VCaP (cell line): ENCODE measurements at regions not wholly inside any gene's neighbourhood (a gene's known extent, or its start where the extent isn't known, plus 50 kb on each side); places are given as distances from the start of the nearest gene placed in this dataset.

ENCODE experiments used
- H3K27ac ChIP-seq: fragments of 450-650 bp; 2 replicates; pipeline ENCODE4 v1.5.1; 2017
- TF ChIP-seq, protein P1 (sequence below): fragments of 450-650 bp; conservative IDR thresholded peaks from 2 replicates; pipeline ENCODE4 v1.5.1; 2017; ENCODE audit warnings: mild to moderate bottlenecking, moderate library complexity

DNA sequence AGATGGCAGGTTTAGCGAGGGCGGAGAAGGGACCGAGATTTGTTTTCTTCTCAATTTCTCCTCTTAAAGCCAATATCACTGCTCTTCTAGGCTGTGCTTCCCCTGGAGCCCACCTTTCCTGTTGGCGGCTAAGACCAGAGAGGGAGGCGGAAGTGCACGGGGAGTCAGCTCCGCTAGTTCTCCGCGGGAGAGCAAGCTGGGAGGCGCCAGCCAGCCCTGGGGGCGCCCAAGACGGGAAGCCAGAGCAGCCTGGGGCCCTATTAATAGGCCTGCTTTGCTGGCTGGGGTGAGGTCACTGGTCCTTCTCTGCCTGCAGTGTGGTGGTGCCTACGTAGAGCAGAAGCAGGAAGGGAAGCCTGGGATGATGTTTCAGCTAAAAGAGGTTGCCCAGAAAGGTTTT lies 61.6 kb downstream of the LSM5 start:
- TF ChIP-seq, protein P1, sequence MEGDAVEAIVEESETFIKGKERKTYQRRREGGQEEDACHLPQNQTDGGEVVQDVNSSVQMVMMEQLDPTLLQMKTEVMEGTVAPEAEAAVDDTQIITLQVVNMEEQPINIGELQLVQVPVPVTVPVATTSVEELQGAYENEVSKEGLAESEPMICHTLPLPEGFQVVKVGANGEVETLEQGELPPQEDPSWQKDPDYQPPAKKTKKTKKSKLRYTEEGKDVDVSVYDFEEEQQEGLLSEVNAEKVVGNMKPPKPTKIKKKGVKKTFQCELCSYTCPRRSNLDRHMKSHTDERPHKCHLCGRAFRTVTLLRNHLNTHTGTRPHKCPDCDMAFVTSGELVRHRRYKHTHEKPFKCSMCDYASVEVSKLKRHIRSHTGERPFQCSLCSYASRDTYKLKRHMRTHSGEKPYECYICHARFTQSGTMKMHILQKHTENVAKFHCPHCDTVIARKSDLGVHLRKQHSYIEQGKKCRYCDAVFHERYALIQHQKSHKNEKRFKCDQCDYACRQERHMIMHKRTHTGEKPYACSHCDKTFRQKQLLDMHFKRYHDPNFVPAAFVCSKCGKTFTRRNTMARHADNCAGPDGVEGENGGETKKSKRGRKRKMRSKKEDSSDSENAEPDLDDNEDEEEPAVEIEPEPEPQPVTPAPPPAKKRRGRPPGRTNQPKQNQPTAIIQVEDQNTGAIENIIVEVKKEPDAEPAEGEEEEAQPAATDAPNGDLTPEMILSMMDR = no peak
- no peak overlapping the region for H3K27ac ChIP-seq

DNA sequence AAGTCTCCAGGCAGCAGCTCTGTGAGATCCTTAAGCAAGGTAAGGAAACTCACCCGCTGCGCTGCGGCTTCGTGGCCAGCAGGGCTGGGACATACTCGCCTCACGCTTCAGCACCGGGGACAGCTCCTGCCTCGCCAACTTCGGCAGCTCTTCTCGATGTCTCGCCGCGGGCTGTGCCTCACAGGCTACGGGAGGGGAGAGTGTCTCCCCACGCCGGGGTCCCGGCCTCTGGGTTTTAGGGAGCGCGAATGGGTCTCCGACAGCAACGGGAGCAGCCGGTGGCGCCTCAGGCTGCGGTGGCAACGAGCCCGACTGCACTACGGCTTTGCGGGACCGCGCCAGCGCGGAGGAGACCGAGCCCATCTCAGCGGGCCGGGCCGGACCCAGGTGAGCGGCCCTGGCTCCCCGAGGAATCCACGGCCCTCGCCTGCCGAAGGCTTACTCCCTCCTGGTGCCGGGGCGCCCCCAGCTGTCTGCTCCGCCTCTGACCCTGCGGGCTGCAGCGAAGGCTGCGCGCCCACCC lies 62.4 kb downstream of the LSM5 start:
- TF ChIP-seq, protein P1 = peak; percentile 66
- H3K27ac ChIP-seq = no peak overlapping the region

DNA sequence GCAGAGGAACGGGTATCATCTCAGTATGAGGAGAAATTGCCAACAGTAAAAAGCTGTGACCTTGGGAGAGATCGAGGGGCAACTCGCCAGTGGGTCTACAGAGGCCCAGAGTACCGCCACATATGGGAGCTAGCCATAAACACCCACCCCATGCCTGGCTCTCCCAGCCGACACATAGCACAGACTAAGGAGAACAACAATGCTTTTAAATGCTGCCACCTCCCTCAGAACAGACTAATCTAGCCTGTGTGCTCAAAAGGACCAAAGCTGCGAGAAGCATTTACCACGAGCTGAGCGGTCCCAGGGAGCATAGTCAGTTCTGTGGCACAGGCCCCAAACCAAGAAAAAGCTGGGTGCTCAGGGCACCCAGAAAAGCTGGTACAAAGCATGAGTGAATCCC lies 73.3 kb downstream of the LSM5 start:
- TF ChIP-seq, protein P1 = no peak
- H3K27ac ChIP-seq = no peak overlapping the region

DNA sequence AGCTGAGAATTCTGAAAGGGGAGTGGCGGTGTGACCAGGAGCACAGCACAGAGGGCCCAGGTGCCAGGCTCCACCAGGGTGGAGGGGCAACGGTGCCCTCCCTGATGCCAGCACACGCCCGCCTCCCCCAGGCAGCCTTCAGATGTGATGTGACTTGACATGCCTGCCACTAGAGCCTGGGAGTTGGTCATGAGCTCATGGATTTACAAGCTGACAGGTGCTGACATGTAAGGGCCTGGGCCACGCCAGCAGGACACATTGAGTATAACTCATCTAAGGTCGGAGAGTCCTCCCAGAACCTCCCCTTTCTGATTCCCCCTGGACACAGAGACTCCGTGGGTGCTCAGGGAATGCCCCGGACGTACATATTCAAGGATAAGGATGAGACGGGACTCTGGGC lies 74.2 kb downstream of the LSM5 start:
- TF ChIP-seq, protein P1 = no peak

DNA sequence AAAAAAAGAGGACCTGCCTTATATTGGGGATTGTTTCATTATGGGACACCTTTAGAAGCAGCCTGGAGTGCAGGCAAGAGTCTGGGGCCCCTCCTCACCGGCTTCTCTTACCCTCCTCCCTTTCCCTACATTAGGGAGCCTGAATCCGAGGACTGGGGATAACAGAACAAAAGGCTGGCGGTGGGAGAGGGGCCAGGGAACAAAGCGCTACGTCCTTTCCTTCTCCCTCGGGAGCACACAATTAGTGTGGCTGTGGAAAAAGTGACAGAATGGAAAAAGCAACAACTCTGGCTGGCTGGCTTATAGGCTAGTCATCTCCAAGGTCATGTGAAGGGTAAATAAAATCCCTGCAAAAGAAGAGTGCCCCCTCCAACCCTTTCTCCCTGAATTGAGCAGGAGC lies 74.7 kb downstream of the LSM5 start:
- no peak overlapping the region for H3K27ac ChIP-seq
- TF ChIP-seq, protein P1 = no peak

More for the DNA sequence above, 74.2 kb downstream of the LSM5 start:
- no peak overlapping the region for H3K27ac ChIP-seq

DNA sequence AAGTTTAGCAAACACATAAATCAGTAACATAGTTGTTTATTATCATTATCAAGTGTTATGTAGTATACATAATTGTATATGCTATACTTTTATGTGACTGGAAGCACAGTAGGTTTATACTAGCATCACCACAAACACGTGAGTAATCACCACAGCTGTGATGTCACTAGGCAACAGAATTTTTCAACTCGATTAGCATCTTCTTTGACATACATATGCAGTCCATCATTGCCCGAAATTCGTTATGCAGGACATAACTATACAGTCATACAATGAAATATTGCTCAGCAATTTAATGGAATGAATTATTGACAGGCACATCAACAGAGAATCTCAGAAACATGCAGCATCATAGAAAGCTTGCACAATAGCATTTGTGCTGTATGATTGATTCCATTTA lies 77.7 kb downstream of the LSM5 start:
- H3K27ac ChIP-seq = no peak overlapping the region
- TF ChIP-seq, protein P1 = no peak

DNA sequence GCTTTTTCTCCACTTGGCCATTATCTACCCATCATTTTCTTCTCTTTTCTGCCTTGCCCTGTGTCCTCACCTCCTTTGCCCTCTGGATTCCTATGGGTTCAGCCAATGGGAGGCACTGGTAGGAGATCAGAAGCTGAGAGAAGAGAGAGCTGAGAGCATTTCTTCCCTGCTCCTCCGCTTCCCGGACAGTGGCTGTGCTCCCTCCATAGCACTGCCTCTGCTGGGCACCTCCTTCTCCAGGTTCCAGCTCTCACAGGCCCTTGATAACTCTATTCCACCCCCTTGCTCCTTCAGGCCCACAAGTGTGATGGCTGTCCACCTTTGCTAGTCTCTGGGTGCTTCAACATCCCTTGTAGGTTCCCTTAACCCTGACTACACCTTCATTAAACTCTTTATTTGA lies 79.6 kb downstream of the LSM5 start:
- TF ChIP-seq, protein P1 = no peak
- no peak overlapping the region for H3K27ac ChIP-seq
